ENCODE measurements at regions not wholly inside any gene's neighbourhood (a gene's known extent, or its start where the extent isn't known, plus 50 kb on each side); places are given as distances from the start of the nearest gene placed in this dataset.

DNA sequence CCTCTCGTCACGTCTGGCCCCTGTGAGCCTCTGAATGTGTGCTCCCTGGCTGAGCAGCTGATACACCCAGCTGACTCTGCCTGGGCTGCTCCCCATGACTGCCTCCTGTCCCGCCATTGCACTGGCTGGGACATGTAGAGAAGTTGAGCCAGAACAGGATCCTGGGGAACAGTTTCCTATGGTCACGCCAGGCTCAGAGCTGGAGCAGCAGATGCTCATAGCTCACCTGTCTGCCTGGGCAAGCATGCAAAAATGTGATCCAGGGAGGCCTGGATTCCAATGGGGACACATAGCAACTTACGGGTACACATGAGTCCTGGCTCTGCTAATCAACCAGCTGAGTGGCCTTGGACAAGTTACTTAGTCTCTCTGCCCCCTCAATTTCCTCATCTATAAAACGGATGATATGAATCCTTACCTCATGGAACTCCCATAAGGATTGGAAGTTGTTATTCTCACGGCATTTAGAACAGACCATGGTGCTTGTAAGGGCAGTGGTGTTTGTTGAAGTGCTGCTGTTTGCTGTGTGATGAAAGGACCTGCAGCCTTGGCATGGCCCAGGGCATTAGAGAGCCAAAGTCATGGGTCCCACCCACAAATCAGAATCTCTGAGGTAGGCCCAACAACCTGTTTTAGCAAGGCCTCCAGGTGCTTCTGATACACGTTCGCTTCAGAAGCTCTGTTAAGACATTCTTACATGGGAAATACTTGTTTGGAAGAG is 150.3 kb upstream of the VANGL1 start:
- no peak for DNase-seq

GRCh38 chr1:115479055-115479482 is 141.0 kb upstream of the NGF start:
- DNase-seq, result no peak

GRCh38 chr1:115477071-115477470 is 139.0 kb upstream of the NGF start:
- no peak for DNase-seq

DNA sequence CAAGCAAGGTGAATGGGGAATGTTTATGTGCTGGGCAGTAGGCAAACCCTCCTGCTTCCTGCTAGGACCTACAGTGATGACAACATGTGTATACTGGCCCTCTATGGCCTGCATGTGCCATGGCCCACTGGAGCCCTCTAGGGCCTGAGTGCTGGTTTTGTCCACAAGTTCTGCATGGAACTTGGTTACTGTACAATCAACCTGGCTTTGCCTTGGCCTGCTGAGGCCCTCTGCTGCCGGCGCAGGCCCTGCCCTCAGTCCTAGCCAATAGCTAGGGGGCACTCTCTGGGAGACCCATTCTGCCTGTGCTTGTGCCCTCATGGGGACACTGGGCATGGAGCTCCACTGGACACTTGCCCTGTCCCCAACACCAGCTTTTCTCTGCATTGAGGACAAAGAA is 138.6 kb upstream of the NGF start:
- DNase-seq, result no peak

GRCh38 chr1:115475901-115476300 is 137.9 kb upstream of the NGF start:
- no peak for DNase-seq

DNA sequence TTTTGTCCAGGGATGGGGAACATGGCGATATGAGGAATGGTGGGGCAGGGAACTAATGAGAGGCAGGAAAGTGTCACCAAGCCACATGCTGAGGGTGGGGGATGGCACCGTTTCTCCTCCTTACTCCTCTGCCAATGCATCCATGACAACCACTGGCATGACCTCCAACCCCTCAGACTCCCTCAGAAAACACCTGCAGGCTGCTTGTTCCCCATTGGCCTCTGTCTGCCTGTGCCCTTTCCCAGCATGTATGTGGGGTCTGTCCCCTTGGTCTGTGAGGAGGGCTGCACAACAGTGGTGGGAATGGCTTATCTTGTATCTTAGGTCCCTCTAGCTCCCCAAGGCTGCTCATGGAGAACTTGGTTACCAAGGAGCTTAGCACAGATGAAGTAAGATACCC is 137.2 kb upstream of the NGF start:
- DNase-seq, result no peak

GRCh38 chr1:115473986-115474565 is 136.0 kb upstream of the NGF start:
- DNase-seq, result no peak

DNA sequence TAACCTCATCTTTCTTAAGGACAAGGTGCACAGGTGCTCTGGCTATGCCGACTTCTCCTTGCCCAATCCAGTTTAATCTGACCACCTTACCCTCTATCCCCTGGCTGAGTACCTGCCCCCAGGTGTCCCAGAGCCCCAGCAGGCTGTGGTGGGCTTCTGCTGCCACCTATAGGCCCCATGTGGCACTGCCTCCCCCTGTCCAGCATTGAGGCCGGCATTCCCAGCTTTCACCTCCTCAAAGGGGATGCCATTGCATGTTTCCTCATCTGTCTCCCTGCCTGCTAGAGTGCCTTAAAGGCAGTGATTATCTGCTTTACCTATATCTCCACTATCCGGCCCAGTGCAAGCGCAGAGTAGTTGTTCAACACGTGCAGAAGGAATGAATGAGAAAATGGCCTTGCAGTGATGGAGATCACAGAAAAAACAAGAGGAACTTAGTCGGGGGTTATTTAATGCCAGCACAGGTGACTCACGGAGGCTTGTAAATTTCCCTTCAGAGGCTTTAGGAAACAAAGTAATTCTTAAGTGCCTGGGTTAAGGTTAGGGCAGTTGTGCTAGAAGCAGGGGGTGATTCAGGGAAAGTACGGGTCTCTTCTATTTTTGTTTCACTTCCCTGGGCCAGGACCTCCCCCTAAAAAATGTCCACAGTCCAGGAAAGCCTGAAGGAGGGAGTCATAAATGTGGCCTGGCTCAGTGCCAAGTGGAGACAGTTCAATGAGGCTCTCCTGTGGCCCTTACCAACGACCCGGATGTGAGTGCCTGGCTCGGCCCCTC is 131.8 kb upstream of the NGF start:
- DNase-seq, result peak in 1 of 2 donors; percentile 1

DNA sequence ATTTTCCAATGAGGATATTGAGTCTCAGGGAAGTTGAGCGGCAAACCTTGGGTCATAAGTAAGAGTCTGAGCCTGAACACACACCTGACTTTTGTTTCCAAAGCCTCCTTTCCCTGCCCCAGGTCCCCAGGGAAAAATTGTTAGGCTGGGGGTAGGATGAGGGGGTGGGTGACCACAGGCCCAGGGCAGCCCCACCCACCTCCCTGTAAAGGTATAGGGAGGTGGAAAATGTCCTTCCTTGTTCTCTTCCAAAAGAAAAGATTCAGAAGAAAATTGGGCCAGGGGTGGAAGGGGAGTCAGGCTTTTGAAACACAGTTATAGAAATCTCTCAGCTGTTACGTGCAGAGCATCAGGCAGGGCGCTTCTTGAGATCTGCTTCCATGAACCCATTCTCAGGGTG is 129.7 kb upstream of the NGF start:
- DNase-seq, result no peak

DNA sequence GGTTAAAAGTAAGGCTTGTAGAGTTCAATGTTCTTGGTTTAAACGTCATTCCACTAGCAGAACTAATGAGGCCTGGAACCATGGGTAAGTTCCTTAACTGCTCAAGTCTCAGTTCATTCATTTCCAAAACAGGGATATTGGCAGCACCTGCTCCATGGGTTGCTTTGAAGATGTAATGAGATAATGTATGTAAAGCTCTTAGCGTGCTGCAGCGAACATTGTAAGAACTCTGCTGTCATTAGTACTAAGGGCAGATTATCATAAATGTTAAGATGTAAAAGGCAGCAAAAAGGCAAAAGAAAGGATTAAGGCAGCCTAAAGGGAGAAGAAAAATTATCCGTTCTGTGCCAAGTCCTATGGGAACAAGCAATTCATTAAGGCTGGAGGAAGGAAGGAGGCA is 129.1 kb upstream of the NGF start:
- DNase-seq, result no peak

- DNase-seq, result no peak
Measured at GRCh38 chr1:115466433-115466832, 128.4 kb upstream of the NGF start.

GRCh38 chr1:115465802-115466363 is 127.8 kb upstream of the NGF start:
- DNase-seq, result no peak

DNA sequence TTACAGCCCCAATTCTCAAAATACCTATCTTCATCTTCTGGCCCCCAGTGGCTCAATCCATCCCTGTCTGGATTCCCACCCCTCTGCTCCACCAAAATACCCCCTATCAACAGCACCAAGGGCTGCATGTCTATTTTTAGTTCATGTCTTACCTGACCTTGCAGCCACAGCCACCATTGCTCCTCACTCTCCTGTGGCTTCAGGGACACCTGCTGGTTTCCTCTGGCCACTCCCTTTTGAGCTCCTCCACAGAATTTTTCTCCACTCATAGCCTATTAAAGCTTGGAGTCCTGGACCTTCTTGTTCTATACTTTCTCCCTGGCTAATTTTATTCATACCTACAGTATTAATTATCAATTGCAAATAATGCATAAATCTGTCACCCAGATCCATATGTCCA is 125.3 kb upstream of the NGF start:
- DNase-seq, result no peak

DNA sequence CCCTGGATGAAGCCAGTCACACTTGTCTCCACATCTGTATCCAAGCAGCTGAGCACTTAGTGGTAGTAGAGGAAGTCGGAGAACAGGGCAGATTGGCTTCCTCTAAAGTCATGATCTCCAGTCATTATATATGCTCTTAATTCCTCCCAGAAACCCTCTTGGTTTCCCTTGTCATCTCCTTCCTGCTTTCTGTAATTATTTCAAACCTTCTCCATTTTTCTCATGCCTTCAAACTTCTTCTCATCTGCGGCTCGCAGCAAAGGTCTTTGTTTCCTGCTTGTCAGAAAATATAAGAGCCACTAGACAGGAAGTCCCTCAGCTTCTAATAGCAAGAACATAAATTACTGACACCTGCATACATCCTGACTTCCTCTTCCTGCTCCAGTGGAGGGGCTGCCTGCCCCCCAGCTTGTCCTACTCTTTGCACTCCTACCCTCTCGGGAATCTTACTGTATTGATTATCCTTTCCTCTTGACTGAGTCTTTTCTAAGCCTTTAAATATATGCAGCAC is 124.6 kb upstream of the NGF start:
- no peak for DNase-seq

DNA sequence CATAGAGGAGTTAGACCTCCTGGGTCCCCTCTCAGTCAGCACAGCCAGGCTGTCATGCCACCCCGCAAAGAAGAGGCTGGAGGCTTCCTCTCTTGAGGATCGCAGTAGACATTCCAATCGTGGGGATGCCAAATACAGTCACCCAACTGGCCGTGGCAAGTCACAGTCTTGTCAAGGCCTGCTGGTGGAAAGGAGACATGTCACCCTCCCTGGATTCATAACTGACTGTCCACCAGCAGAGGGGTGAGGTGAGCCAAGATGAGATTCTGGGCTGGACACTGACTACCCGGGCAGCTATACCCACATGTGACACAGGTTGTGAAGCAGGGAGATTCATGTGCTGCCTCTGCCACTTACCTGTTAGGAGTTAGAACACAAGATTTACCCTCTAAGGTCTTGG is 123.5 kb upstream of the NGF start:
- DNase-seq, result no peak

DNA sequence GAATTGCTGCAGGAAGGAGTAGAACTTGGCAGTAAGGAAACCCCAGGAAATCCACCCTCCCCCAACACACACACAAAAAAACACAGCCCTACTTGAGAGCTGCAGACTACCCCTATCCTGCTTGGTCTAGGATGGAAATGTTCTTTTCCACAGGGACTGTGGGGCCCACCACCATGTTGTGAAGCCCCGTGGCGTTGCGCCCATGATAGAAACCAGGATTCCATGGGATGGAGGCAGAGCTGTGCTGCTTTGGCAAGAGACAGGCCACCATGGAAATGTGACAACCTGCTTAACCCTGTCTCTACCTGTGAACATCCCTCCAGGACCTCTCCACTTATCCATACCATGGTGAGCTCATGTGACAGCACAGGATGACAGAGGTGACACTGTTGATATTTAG is 121.1 kb upstream of the NGF start:
- DNase-seq, result no peak

GRCh38 chr1:115458426-115459114 is 120.5 kb upstream of the NGF start:
- no peak for DNase-seq

- DNase-seq, result no peak
Measured at GRCh38 chr1:115457289-115457688, 119.2 kb upstream of the NGF start.

DNA sequence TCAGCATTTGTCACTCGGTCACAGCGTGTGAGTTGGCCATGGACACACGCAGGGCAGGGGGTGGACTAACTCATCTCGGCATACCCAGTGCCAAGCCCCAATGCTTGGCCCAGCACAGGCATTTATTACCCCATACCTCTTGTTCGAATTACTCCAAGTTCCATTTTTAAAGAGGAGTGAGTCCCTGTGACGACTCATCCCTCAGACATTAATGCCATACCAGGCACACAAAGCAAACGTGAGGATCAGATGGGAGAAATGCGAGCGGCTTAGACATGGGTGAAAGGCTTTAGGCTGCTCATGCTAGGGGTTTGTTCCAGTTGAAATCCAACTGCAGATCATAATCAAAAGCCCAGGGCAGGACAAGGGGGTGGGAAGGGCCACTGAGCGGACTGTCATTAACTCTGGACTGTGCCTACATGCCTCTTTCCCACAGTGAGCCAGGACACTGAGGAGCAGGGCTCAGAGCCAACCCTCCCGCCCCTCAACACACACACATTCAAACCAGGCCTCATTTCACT is 118.5 kb upstream of the NGF start:
- DNase-seq, result no peak

DNA sequence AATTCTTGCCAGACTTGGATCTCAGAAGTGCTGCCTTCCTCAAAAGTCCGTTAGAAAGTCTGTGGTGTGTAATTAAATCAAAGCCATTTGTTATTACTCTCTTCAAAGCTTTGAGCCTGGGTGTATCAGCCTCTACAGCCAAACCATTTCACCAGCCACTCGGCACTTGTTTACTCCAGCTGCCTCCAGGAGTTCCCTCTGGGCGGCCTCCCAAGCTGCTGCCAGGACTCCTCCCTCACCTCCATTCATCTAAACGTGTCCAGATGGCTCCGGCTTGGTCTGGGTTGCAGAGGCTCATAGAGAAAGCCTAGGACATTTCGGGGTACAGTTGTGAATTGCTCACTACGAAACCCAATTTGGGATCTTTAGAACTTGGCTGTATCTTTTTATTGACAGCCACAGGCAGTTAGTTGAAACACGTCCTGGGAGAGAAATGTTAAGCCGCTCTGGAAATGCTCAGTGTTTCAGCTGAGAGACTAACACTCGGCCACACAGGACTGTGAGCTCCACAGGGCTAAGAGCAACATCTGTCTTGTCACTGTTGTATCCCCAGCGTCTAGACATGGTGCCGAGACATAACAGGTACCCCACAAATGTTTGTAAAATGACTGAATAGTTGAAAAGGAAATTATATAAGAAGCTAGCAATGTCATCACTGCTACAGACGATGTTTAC is 116.9 kb upstream of the NGF start:
- DNase-seq, result no peak

GRCh38 chr1:115453666-115454065 is 115.6 kb upstream of the NGF start:
- DNase-seq, result no peak
